GM13976 (cell line): ENCODE measurements at regions not wholly inside any gene's neighbourhood (a gene's known extent, or its start where the extent isn't known, plus 50 kb on each side); places are given as distances from the start of the nearest gene placed in this dataset.

Source experiments
- DNase-seq: peaks from one replicate; pipeline ENCODE4 v3.0.0; 2012; ENCODE audit warnings: low spot score
- in situ Hi-C: fragments of 300-500 bp; cut with MboI; formaldehyde crosslinking; loops from one replicate; pipeline ENCODE4 v1.12.0; 2022; ENCODE audit warnings: low sequenced_read_pairs, mixed read lengths, inconsistent platforms; ENCODE audit not compliant: unreplicated experiment
- TF ChIP-seq, protein P1 (sequence below): IDR thresholded peaks from 2 replicates; pipeline ENCODE4 v1.5.1; 2012; ENCODE audit warnings: borderline replicate concordance, mild to moderate bottlenecking; ENCODE audit not compliant: insufficient read depth; ENCODE audit errors: extremely low read depth, missing control alignments, control extremely low read depth

DNA sequence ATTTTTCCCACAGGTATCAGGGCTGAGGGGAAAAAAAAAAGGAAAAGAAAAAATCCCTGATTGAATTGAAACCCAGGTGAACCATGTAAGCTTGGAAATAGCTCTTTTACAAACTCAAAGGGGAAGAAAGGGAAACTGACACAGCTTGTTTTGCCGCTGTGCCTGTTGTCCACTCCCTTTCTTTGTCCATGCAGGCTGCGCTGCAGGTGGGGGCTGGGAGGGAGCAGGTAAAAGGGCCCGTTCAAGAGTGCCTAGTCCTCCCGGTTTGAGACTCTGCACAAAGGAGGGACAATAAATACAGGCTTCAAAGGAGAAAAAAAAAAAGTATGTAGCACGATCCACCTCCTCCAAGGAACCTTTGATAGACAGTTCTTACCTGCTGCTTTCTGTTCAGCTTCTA is 194.8 kb downstream of the GRIN2B start:
- TF ChIP-seq, protein P1, sequence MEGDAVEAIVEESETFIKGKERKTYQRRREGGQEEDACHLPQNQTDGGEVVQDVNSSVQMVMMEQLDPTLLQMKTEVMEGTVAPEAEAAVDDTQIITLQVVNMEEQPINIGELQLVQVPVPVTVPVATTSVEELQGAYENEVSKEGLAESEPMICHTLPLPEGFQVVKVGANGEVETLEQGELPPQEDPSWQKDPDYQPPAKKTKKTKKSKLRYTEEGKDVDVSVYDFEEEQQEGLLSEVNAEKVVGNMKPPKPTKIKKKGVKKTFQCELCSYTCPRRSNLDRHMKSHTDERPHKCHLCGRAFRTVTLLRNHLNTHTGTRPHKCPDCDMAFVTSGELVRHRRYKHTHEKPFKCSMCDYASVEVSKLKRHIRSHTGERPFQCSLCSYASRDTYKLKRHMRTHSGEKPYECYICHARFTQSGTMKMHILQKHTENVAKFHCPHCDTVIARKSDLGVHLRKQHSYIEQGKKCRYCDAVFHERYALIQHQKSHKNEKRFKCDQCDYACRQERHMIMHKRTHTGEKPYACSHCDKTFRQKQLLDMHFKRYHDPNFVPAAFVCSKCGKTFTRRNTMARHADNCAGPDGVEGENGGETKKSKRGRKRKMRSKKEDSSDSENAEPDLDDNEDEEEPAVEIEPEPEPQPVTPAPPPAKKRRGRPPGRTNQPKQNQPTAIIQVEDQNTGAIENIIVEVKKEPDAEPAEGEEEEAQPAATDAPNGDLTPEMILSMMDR: no peak
- in situ Hi-C loops: no loop called here

DNA sequence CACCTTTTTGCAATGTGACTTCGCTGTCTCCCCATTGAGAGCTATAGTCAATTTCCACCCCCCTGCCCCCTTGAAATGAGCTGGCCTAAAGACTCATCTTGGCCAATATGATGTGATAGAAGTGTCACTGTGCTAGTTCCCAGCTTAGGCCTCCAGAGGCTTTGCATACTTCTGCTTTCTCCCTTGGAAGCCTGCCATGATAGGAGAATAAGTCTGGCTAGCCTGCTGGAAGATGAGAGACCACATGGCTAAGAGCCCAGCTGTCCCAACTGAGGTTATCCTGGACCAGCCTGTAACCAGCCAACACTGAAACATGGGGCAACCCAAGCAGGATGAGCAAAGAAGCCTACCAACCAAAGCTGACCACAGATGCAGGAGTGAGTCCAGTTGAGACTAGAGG is 196.9 kb downstream of the GRIN2B start:
- DNase-seq: no peak
- in situ Hi-C loops: no loop called here
- TF ChIP-seq, protein P1: no peak

More for the DNA sequence above, 194.8 kb downstream of the GRIN2B start:
- DNase-seq: no peak

DNA sequence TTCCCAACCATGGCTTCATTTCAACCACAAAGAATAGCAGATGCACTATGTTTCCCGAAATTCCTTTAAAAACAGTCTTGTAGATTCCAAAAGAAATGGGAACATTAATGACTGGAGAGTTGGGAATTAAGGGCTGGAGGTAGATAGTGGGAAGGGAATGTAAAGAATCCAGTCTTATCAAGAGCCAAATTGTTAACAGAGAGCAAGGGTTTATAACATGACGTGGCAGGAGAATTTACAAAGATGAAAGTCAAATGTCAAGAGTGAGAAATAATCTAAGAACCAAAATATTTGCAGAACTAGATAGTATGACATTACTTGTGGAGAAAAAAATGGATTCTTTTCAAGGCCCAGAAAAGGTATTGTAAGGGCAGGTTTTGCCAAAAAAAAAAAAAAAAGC is 200.9 kb downstream of the GRIN2B start:
- TF ChIP-seq, protein P1: no peak
- in situ Hi-C loops: no loop called here
- no peak for DNase-seq

DNA sequence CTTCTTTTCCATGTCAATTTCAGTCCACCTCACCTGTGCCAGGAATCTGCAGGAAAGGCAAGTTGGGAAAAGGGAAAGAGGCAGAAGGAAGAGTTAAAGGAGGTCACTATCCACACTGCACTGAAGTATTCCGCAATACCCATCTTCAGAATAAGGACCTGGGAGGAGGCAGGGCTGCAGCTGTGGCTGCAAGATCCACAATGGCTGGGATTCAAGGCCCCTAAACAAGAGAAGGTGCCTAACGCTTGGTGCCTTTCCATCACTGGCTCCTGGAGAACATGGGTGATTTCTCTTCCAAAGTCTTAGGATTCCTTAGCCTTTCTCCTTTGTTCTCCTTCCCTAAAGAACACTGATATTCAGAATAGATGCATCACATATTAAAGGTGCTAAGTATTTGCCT is 204.0 kb downstream of the GRIN2B start:
- in situ Hi-C loops: no loop called here
- DNase-seq: no peak
- TF ChIP-seq, protein P1: no peak

DNA sequence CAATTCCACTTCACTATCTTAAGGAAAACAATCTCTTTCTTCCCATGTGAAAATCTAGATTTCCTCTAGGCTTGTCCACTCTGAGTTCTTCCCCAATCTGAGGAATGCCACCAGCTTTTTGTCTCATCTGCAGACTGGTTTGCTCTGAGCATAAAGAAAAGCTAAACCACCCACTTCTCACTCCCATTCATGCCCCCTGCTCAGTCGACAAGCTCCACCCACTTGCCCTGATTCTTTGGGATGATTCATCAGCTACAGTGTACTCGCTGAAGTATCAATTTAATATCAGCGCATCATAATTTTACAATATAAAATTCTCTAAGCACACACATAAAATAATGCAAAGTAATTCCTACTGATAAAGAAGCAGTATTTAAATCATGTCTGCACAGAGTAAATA is 209.1 kb downstream of the GRIN2B start:
- DNase-seq: no peak
- in situ Hi-C loops: no loop called here
- TF ChIP-seq, protein P1: no peak

DNA sequence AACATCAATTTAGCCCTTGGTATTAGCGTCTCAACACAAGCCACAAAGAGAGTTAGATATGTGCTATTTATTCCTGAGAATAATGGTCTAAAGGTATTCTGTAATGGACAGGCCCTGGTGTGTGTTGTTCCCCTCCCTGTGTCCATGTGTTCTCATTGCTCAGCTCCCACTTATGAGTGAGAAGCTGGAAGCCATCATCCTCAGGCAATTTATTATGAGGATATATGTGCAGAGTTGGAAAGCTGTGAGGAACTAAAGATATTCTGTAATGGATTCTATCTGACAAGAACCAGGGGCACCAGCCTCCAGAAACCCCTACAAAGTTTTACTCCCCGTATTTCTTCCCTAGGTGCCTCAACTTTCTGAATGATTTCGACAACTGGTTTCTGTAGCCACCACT is 210.8 kb downstream of the GRIN2B start:
- TF ChIP-seq, protein P1: no peak
- in situ Hi-C loops: no loop called here
- DNase-seq: no peak

DNA sequence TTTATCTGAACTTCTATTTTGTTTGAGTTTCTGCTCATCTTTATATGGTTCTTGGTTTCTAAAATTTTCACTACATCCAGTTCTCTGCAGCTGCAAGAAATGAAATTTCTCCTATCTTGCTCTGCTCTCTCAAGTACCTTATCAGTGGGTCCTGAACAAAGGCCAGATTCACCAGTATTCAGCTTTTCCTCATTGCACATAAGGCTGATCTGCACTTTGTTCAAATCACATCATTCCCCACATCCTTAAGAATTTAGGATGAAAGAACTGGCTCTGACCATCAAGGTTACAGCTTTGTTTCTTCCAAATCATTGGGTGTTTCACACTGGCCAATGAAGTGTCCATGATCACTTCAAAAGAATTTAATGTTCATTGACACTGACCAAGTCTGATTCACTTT is 211.4 kb downstream of the GRIN2B start:
- no peak for DNase-seq
- TF ChIP-seq, protein P1: no peak
- in situ Hi-C loops: no loop called here
